HG02610 (cell line): ENCODE measurements at regions not wholly inside any gene's neighbourhood (a gene's known extent, or its start where the extent isn't known, plus 50 kb on each side); places are given as distances from the start of the nearest gene placed in this dataset.

ENCODE experiments used
- ATAC-seq: cut with Tn5 transposase; IDR thresholded peaks from one replicate; pipeline ENCODE4 v1.9.1; 2021; ENCODE audit warnings: mild to moderate bottlenecking, moderate library complexity; ENCODE audit not compliant: unreplicated experiment

- no peak for ATAC-seq
Measured at GRCh38 chr6:39999006-39999867, 65.0 kb upstream of the MOCS1 start.

GRCh38 chr6:39998126-39998525, 63.9 kb upstream of the MOCS1 start:
- ATAC-seq, result no peak

GRCh38 chr6:39997101-39997635, 62.9 kb upstream of the MOCS1 start:
- ATAC-seq, result no peak

GRCh38 chr6:39995633-39996032, 61.4 kb upstream of the MOCS1 start:
- ATAC-seq, result no peak

GRCh38 chr6:39992861-39993622, 58.8 kb upstream of the MOCS1 start:
- ATAC-seq, result no peak
